A549 (cell line): ENCODE measurements at regions not wholly inside any gene's neighbourhood (a gene's known extent, or its start where the extent isn't known, plus 50 kb on each side); places are given as distances from the start of the nearest gene placed in this dataset.

ENCODE experiments used
- ATAC-seq, 2 experiments: fragments of 200-7000 bp in 1 of 2; fragments of >200 bp in 1 of 2; cut with Nextera tagmentation in 1 of 2; cut with Tn5 transposase in 1 of 2; 3 replicates each; pipeline versions ENCODE4 v1.8.0 to v1.9.1; 2018 to 2020; ENCODE audit warnings: mild to moderate bottlenecking in 1 of 2, moderate library complexity in 1 of 2
- CTCF ChIA-PET: fragments of 300-600 bp; sonication (Branson Sonifier 250); formaldehyde crosslinking; extraction: SDS; loops from one replicate; lab custom pipeline; 2021; ENCODE audit warnings: antibody characterized with exemption, inconsistent platforms; lab: Yijun Ruan, JAX
- POLR2A ChIA-PET: fragments of 350-600 bp; formaldehyde crosslinking; extraction: SDS; loops from one replicate; lab custom pipeline; 2021; ENCODE audit warnings: antibody characterized with exemption, inconsistent platforms; lab: Yijun Ruan, JAX
- DNase-seq, 2 experiments: peaks; one replicate each; pipeline versions ENCODE4 v3.0.0 to v3.0.0-alpha.2; 2011 to 2016; ENCODE audit warnings: low read depth in 1 of 2, low spot score in 1 of 2
- FAIRE-seq: peaks from 2 replicates; lab custom pipeline; 2011; peaks lifted over from hg19 to GRCh38; lab: Jason Lieb, UNC
- H3K27ac ChIP-seq, 2 experiments: fragments of >200 bp; sonication (Bioruptor Twin); formaldehyde crosslinking; 3 replicates each; pipeline ENCODE4 v1.5.1; 2016 to 2017
- H3K4me1 ChIP-seq: fragments of >200 bp; sonication (Bioruptor Twin); formaldehyde crosslinking; 3 replicates; pipeline ENCODE4 v1.6.1; 2016
- H3K4me2 ChIP-seq: fragments of >200 bp; sonication (Bioruptor Twin); formaldehyde crosslinking; 3 replicates; pipeline ENCODE4 v1.6.1; 2016
- H3K4me3 ChIP-seq: fragments of >200 bp; sonication (Bioruptor Twin); formaldehyde crosslinking; 3 replicates; pipeline ENCODE4 v1.5.1; 2016
- H3K9me3 ChIP-seq: fragments of >200 bp; sonication (Bioruptor Twin); formaldehyde crosslinking; 3 replicates; pipeline ENCODE4 v1.6.1; 2016
- CEBPB ChIP-seq, 2 experiments: fragments of >200 bp in 1 of 2; sonication (Bioruptor Twin) in 1 of 2; formaldehyde crosslinking in 1 of 2; IDR thresholded peaks; 2 replicates each; pipeline ENCODE4 v1.6.1; 2012 to 2016
- EHF ChIP-seq: fragments of 250-450 bp; sonication (Bioruptor Pico); IDR thresholded peaks from 2 replicates; pipeline ENCODE4 v1.5.0; 2020; ENCODE audit warnings: mild to moderate bottlenecking
- EHMT2 ChIP-seq: fragments of 200-600 bp; sonication (generic); IDR thresholded peaks from 2 replicates; pipeline ENCODE4 v1.6.1; 2016; ENCODE audit warnings: antibody characterized with exemption, low read depth, mild to moderate bottlenecking, moderate library complexity
- EP300 ChIP-seq, 2 experiments: fragments of >200 bp; sonication (Bioruptor Twin); formaldehyde crosslinking; IDR thresholded peaks; 2 replicates in 1 of 2; 3 replicates in 1 of 2; pipeline ENCODE4 v1.6.1; 2016 to 2017
- FOSB ChIP-seq: fragments of 250-450 bp; sonication (Bioruptor Pico); IDR thresholded peaks from 2 replicates; pipeline ENCODE4 v1.5.0; 2020; ENCODE audit warnings: mild to moderate bottlenecking, moderate library complexity
- HDAC2 ChIP-seq: fragments of 200-600 bp; sonication (generic); IDR thresholded peaks from 2 replicates; pipeline ENCODE4 v1.6.1; 2016
- HOXB5 ChIP-seq: fragments of 250-450 bp; sonication (Bioruptor Pico); IDR thresholded peaks from 2 replicates; pipeline ENCODE4 v1.5.0; 2020; ENCODE audit warnings: mild to moderate bottlenecking, moderate library complexity
- KDM5A ChIP-seq: fragments of 200-600 bp; sonication (generic); IDR thresholded peaks from 2 replicates; pipeline ENCODE4 v1.6.1; 2016; ENCODE audit warnings: antibody characterized with exemption, mild to moderate bottlenecking
- MAFK ChIP-seq: fragments of 450-650 bp; IDR thresholded peaks from 2 replicates; pipeline ENCODE4 v1.6.1; 2014; ENCODE audit not compliant: partially characterized antibody
- MYC ChIP-seq: IDR thresholded peaks from 2 replicates; pipeline ENCODE4 v1.6.1; 2012; ENCODE audit warnings: mild to moderate bottlenecking, inconsistent platforms, low read length, improper control_type of control experiment, borderline replicate concordance
- NPAS2 ChIP-seq: fragments of 250-450 bp; sonication (Bioruptor Pico); IDR thresholded peaks from 2 replicates; pipeline ENCODE4 v1.8.0; 2022; ENCODE audit warnings: mild to moderate bottlenecking, moderate library complexity, borderline replicate concordance
- NR3C1 ChIP-seq: fragments of >200 bp; sonication (Bioruptor Twin); formaldehyde crosslinking; IDR thresholded peaks from 3 replicates; pipeline ENCODE4 v1.6.1; 2017
- RAD21 ChIP-seq, 2 experiments: fragments of >200 bp in 1 of 2; sonication (Bioruptor Twin) in 1 of 2; formaldehyde crosslinking in 1 of 2; IDR thresholded peaks in 1 of 2; conservative IDR thresholded peaks in 1 of 2; 2 replicates in 1 of 2; 3 replicates in 1 of 2; pipeline ENCODE4 v1.6.1; 2012 to 2018; ENCODE audit warnings: inconsistent platforms in 1 of 2
- RNF2 ChIP-seq: fragments of 200-600 bp; sonication (generic); IDR thresholded peaks from 2 replicates; pipeline ENCODE4 v1.6.1; 2016; ENCODE audit warnings: low read depth, mild to moderate bottlenecking, antibody characterized with exemption, moderate library complexity, borderline replicate concordance
- SMC3 ChIP-seq: fragments of >200 bp; sonication (Bioruptor Twin); formaldehyde crosslinking; IDR thresholded peaks from 3 replicates; pipeline ENCODE4 v1.6.1; 2018; ENCODE audit warnings: inconsistent platforms
- ZFP36 ChIP-seq: fragments of 450-650 bp; IDR thresholded peaks from 2 replicates; pipeline ENCODE4 v1.6.1; 2014; ENCODE audit warnings: borderline replicate concordance; ENCODE audit not compliant: partially characterized antibody
- WGBS: methylation state at CpG from one replicate; pipeline ENCODE4 v1.1.6; 2017; ENCODE audit errors: missing lambda C conversion rate; 5-methylcytosine and 5-hydroxymethylcytosine counted together
- TF ChIP-seq, protein P1 (sequence below): fragments of >200 bp; sonication (Bioruptor Twin); formaldehyde crosslinking; IDR thresholded peaks from 3 replicates; pipeline ENCODE4 v1.5.1; 2016
- TF ChIP-seq, protein P2 (sequence below): fragments of >200 bp; sonication (Bioruptor Twin); formaldehyde crosslinking; IDR thresholded peaks from 2 replicates; pipeline ENCODE4 v1.6.1; 2016
- TF ChIP-seq, protein P3 (sequence below): fragments of 250-450 bp; sonication (Bioruptor Pico); IDR thresholded peaks from 2 replicates; pipeline ENCODE4 v1.5.0; 2021; ENCODE audit warnings: mild to moderate bottlenecking, moderate library complexity, borderline replicate concordance
- TF ChIP-seq, protein P4 (sequence below): fragments of 450-650 bp; IDR thresholded peaks from 2 replicates; pipeline ENCODE4 v1.6.1; 2014; ENCODE audit warnings: antibody characterized with exemption

DNA sequence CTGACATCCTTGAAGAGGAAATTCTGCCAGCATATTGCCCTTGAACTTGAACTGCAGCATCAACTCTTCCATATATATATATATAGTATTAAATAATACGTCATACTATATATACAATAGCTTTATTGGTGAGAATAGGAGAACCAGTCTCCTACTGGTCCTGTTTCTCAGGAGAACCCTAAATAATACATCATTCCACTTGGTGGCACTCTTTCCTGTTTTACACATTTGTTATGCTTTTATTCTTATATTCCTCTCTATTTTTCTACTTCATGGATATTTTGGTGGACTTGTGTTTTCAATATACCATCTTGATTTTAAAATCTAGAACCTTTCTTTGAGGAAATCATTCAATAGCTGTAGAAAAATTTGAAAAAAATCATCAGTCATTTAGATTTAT, 193.3 kb downstream of the TRPC6 start (continued):
- TF ChIP-seq, protein P1, sequence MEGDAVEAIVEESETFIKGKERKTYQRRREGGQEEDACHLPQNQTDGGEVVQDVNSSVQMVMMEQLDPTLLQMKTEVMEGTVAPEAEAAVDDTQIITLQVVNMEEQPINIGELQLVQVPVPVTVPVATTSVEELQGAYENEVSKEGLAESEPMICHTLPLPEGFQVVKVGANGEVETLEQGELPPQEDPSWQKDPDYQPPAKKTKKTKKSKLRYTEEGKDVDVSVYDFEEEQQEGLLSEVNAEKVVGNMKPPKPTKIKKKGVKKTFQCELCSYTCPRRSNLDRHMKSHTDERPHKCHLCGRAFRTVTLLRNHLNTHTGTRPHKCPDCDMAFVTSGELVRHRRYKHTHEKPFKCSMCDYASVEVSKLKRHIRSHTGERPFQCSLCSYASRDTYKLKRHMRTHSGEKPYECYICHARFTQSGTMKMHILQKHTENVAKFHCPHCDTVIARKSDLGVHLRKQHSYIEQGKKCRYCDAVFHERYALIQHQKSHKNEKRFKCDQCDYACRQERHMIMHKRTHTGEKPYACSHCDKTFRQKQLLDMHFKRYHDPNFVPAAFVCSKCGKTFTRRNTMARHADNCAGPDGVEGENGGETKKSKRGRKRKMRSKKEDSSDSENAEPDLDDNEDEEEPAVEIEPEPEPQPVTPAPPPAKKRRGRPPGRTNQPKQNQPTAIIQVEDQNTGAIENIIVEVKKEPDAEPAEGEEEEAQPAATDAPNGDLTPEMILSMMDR = peak; percentile 37; the same call in 2 of the 3 replicates
- TF ChIP-seq KDM5A = no peak
- no peak for TF ChIP-seq RNF2
- TF ChIP-seq SMC3 = peak; percentile 28; the same call in 1 of the 3 replicates

DNA sequence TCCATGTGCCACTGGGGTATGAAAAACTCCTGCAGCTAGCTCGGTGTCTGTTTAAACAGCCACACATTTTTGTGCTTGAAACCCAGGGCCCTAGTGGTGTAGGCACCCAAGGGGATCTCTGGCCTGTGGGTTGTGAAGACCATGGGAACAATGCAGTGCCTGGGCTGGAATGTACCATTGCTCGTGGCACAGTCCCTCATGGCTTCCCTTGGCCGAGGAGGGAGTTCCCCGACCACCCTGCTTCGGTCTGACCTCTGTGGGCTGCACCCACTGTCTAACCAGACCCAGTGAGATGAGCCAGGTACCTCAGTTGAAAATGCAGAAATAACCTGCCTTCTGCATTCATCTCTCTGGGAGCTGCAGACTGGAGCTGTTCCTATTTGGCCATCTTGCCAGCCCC, 214.0 kb downstream of the TRPC6 start:
- H3K4me2 ChIP-seq = no peak overlapping the region
- ChIA-PET CTCF (no interaction called here), POLR2A (no interaction called here)
- 3% methylated on average over 3 of the region's 5 CpGs for WGBS
- H3K4me1 ChIP-seq = no peaks in the 10 kb centered on the region
- no peak overlapping the region for H3K4me3 ChIP-seq
- TF ChIP-seq, protein P1 = no peak
- DNase-seq (no peak), ATAC-seq (no peak), FAIRE-seq (no peak)
- no peak overlapping the region for H3K27ac ChIP-seq
- H3K9me3 ChIP-seq = no peaks in the 10 kb centered on the region

DNA sequence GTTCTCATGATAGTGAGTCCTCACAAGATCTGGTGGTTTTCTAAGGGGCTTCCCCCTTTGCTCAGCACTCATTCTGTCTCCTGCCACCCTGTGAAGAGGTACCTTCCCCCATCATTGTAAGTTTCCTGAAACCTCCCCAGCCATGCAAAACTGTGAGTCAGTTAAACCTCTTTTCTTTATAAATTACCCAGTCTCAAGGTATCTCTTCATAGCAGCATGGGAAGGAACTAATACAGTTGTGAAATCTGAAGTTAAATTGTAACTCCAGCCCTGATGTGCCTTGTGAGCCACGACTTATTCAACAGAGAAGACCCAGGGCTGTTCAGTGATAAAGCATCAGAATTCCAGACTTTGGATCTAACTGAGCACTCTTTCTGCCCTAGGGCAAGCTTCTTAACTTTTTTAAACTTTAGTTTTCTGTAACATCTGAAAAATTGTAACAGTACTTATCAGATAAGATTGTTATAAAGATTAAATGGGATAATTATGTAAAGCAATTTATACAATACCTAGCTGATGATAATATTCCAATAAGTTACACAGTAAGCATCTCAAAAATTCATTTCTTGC, 220.0 kb downstream of the TRPC6 start:
- FAIRE-seq = no peak
- 0% methylated on average over 1 of the region's 1 CpG for WGBS
- ChIA-PET POLR2A (no interaction called here), CTCF (no interaction called here)
- H3K4me2 ChIP-seq = no peak overlapping the region
- H3K27ac ChIP-seq = no peak overlapping the region
- H3K4me3 ChIP-seq = no peak overlapping the region
- no peaks in the 10 kb centered on the region for H3K9me3 ChIP-seq
- no peak for DNase-seq
- TF ChIP-seq CEBPB (IDR thresholded peaks at IDR 0.05) (no peak), EHMT2 (no peak), RAD21 (conservative IDR thresholded peaks at IDR 0.05 in 1 of 2, IDR thresholded peaks at IDR 0.05 in 1 of 2) (no peak), RNF2 (no peak), HDAC2 (no peak), ZFP36 (no peak), FOSB (no peak), EP300 (IDR thresholded peaks at IDR 0.05) (no peak), MAFK (no peak), NR3C1 (no peak), EHF (CRISPR knock-in tag) (no peak), NPAS2 (CRISPR knock-in tag) (no peak), KDM5A (no peak), HOXB5 (no peak), MYC (no peak)
- TF ChIP-seq, protein P2, sequence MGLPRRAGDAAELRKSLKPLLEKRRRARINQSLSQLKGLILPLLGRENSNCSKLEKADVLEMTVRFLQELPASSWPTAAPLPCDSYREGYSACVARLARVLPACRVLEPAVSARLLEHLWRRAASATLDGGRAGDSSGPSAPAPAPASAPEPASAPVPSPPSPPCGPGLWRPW = no peak
- TF ChIP-seq, protein P3, sequence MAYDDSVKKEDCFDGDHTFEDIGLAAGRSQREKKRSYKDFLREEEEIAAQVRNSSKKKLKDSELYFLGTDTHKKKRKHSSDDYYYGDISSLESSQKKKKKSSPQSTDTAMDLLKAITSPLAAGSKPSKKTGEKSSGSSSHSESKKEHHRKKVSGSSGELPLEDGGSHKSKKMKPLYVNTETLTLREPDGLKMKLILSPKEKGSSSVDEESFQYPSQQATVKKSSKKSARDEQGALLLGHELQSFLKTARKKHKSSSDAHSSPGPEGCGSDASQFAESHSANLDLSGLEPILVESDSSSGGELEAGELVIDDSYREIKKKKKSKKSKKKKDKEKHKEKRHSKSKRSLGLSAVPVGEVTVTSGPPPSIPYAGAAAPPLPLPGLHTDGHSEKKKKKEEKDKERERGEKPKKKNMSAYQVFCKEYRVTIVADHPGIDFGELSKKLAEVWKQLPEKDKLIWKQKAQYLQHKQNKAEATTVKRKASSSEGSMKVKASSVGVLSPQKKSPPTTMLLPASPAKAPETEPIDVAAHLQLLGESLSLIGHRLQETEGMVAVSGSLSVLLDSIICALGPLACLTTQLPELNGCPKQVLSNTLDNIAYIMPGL (CRISPR knock-in tag) = no peak
- TF ChIP-seq, protein P4, sequence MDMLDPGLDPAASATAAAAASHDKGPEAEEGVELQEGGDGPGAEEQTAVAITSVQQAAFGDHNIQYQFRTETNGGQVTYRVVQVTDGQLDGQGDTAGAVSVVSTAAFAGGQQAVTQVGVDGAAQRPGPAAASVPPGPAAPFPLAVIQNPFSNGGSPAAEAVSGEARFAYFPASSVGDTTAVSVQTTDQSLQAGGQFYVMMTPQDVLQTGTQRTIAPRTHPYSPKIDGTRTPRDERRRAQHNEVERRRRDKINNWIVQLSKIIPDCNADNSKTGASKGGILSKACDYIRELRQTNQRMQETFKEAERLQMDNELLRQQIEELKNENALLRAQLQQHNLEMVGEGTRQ = no peak
- no peaks in the 10 kb centered on the region for H3K4me1 ChIP-seq
- ATAC-seq = no peak
